ENCODE measurements at regions not wholly inside any gene's neighbourhood (a gene's known extent, or its start where the extent isn't known, plus 50 kb on each side); places are given as distances from the start of the nearest gene placed in this dataset.

DNA sequence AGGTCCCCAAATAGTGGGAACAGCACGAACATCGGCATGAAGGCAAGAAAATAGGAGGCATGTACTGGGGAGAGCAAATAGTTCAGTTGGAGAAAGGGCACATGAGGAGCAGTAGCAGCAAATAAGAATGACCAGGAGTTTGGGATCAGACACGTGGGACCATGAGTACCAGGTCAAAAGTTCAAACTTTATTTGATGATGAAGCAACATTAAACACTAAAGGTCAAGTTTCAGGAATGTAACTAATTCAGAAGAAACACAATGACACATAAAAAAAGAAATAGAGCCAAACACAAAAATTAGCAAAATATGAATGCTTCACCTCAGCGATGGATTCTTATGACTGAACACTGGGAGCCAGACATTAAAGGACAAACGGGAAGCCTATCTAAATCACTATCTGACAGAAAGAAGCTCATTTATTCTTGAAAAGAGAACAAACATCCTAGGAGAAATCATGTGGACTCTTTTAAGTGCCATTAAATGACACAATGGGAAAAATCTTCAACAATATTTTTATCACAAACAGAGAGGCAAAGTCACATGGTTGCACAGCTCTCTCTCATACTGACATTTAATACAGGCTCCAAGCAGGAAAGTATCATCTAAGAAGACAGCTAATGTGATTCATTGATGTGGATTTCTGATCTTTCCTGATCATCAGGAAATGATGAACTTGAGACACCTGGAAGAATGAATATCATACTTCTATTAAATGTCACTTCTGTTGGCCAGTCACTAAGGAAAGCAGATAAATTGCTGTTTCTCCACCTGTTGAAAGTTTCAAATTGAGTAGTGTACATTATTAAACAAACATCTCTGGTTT, 216.9 kb upstream of the THBS1 start:
- no peak for TF ChIP-seq CTCF (conservative IDR thresholded peaks at IDR 0.05; ENCODE audit: low read length)
- no peak for TF ChIP-seq EZH2phosphoT487 (IDR thresholded peaks at IDR 0.05; ENCODE audit: borderline replicate concordance, low read depth, low read length)

All from OCI-LY7 (cell line).